ENCODE measurements at regions not wholly inside any gene's neighbourhood (a gene's known extent, or its start where the extent isn't known, plus 50 kb on each side); places are given as distances from the start of the nearest gene placed in this dataset.

GRCh38 chr10:14468023-14468441 is 137.3 kb upstream of the FRMD4A start:
- no peak for ATAC-seq
- TF ChIP-seq, protein P1, sequence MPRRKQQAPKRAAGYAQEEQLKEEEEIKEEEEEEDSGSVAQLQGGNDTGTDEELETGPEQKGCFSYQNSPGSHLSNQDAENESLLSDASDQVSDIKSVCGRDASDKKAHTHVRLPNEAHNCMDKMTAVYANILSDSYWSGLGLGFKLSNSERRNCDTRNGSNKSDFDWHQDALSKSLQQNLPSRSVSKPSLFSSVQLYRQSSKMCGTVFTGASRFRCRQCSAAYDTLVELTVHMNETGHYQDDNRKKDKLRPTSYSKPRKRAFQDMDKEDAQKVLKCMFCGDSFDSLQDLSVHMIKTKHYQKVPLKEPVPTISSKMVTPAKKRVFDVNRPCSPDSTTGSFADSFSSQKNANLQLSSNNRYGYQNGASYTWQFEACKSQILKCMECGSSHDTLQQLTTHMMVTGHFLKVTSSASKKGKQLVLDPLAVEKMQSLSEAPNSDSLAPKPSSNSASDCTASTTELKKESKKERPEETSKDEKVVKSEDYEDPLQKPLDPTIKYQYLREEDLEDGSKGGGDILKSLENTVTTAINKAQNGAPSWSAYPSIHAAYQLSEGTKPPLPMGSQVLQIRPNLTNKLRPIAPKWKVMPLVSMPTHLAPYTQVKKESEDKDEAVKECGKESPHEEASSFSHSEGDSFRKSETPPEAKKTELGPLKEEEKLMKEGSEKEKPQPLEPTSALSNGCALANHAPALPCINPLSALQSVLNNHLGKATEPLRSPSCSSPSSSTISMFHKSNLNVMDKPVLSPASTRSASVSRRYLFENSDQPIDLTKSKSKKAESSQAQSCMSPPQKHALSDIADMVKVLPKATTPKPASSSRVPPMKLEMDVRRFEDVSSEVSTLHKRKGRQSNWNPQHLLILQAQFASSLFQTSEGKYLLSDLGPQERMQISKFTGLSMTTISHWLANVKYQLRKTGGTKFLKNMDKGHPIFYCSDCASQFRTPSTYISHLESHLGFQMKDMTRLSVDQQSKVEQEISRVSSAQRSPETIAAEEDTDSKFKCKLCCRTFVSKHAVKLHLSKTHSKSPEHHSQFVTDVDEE (CRISPR knock-in tag; IDR thresholded peaks at IDR 0.05) = no peak
- no peak for TF ChIP-seq ESRRG (CRISPR knock-in tag; IDR thresholded peaks at IDR 0.05)
- TF ChIP-seq, protein P2, sequence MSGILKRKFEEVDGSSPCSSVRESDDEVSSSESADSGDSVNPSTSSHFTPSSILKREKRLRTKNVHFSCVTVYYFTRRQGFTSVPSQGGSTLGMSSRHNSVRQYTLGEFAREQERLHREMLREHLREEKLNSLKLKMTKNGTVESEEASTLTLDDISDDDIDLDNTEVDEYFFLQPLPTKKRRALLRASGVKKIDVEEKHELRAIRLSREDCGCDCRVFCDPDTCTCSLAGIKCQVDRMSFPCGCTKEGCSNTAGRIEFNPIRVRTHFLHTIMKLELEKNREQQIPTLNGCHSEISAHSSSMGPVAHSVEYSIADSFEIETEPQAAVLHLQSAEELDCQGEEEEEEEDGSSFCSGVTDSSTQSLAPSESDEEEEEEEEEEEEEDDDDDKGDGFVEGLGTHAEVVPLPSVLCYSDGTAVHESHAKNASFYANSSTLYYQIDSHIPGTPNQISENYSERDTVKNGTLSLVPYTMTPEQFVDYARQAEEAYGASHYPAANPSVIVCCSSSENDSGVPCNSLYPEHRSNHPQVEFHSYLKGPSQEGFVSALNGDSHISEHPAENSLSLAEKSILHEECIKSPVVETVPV (CRISPR knock-in tag; IDR thresholded peaks at IDR 0.05) = no peak
- peak; percentile 21; the same call in 1 of the 2 replicates for TF ChIP-seq ISL1 (CRISPR knock-in tag; IDR thresholded peaks at IDR 0.05)
- no peak for TF ChIP-seq PPARA (CRISPR knock-in tag; IDR thresholded peaks at IDR 0.05; ENCODE audit: borderline replicate concordance)

DNA sequence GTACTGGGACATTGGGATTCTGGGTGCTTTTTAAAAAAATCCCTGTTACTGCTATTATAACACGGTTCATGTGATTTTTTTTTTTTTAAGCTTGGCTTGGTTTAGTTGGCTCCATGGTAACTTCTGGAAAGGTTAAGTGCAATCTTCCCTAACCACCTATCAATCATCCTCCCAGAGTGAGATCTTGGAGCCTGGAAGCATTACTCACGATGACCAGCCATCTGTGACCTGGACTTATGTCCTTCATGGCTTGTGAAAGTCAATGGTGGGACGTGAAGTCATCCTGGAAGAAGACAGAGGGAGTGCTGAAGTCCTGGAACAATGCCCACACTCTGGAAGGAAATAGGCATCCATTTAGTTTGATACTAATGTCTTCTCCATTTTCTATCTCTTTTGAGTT is 135.5 kb upstream of the FRMD4A start:
- TF ChIP-seq, protein P3, sequence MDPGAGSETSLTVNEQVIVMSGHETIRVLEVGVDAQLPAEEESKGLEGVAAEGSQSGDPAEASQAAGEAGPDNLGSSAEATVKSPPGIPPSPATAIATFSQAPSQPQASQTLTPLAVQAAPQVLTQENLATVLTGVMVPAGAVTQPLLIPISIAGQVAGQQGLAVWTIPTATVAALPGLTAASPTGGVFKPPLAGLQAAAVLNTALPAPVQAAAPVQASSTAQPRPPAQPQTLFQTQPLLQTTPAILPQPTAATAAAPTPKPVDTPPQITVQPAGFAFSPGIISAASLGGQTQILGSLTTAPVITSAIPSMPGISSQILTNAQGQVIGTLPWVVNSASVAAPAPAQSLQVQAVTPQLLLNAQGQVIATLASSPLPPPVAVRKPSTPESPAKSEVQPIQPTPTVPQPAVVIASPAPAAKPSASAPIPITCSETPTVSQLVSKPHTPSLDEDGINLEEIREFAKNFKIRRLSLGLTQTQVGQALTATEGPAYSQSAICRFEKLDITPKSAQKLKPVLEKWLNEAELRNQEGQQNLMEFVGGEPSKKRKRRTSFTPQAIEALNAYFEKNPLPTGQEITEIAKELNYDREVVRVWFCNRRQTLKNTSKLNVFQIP (CRISPR knock-in tag; IDR thresholded peaks at IDR 0.05; ENCODE audit: borderline replicate concordance, low read depth) = no peak
- peak; percentile 90 for TF ChIP-seq ISL1 (CRISPR knock-in tag; IDR thresholded peaks at IDR 0.05)
- TF ChIP-seq CREB5 (CRISPR knock-in tag; IDR thresholded peaks at IDR 0.05; ENCODE audit: low read depth) = peak; percentile 24; the same call in 1 of the 2 replicates
- TF ChIP-seq, protein P2 (CRISPR knock-in tag; IDR thresholded peaks at IDR 0.05) = no peak
- no peak for TF ChIP-seq ZC3H10 (CRISPR knock-in tag; IDR thresholded peaks at IDR 0.05)
- no peak for ATAC-seq

DNA sequence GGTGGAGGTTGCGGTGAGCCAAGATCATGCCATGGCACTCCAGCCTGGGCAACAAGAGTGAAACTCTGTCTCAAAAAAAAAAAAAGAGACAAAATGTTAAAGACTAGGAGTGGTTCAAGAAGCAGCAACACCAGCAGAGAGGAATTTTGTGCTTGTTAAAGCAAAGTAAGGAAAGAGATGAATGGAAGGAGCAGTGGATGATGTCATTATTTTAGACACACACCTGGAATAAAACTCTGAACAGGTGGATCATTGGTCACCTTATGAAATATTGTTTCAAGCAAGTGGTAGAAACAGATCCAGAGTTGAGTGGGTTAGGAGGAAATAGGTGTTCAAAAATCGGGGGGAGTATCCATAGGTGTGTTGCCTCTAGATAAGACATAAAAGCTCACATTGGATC is 129.7 kb upstream of the FRMD4A start:
- no peak for ATAC-seq
- TF ChIP-seq BACH2 (CRISPR knock-in tag; IDR thresholded peaks at IDR 0.05; ENCODE audit: borderline replicate concordance) = no peak
- no peak for TF ChIP-seq ISL1 (CRISPR knock-in tag; IDR thresholded peaks at IDR 0.05)
- TF ChIP-seq, protein P4, sequence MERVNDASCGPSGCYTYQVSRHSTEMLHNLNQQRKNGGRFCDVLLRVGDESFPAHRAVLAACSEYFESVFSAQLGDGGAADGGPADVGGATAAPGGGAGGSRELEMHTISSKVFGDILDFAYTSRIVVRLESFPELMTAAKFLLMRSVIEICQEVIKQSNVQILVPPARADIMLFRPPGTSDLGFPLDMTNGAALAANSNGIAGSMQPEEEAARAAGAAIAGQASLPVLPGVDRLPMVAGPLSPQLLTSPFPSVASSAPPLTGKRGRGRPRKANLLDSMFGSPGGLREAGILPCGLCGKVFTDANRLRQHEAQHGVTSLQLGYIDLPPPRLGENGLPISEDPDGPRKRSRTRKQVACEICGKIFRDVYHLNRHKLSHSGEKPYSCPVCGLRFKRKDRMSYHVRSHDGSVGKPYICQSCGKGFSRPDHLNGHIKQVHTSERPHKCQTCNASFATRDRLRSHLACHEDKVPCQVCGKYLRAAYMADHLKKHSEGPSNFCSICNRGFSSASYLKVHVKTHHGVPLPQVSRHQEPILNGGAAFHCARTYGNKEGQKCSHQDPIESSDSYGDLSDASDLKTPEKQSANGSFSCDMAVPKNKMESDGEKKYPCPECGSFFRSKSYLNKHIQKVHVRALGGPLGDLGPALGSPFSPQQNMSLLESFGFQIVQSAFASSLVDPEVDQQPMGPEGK (CRISPR knock-in tag; IDR thresholded peaks at IDR 0.05; ENCODE audit: borderline replicate concordance) = no peak
- TF ChIP-seq ZNF70 (CRISPR knock-in tag; IDR thresholded peaks at IDR 0.05) = no peak
- TF ChIP-seq SNAI2 (CRISPR knock-in tag; IDR thresholded peaks at IDR 0.05) = no peak
- no peak for TF ChIP-seq CREB5 (CRISPR knock-in tag; IDR thresholded peaks at IDR 0.05; ENCODE audit: low read depth)
- no peak for TF ChIP-seq ZNF8 (CRISPR knock-in tag; IDR thresholded peaks at IDR 0.05)
- no peak for TF ChIP-seq ESRRG (CRISPR knock-in tag; IDR thresholded peaks at IDR 0.05)
- TF ChIP-seq, protein P2 (CRISPR knock-in tag; IDR thresholded peaks at IDR 0.05) = no peak
- TF ChIP-seq ZC3H10 (CRISPR knock-in tag; IDR thresholded peaks at IDR 0.05) = no peak
- no peak for TF ChIP-seq TCF4 (CRISPR knock-in tag; IDR thresholded peaks at IDR 0.05; ENCODE audit: borderline replicate concordance)
- TF ChIP-seq, protein P1 (CRISPR knock-in tag; IDR thresholded peaks at IDR 0.05) = no peak
- no peak for TF ChIP-seq ZFP3 (CRISPR knock-in tag; IDR thresholded peaks at IDR 0.05)
- no peak for TF ChIP-seq CSDC2 (CRISPR knock-in tag; IDR thresholded peaks at IDR 0.05)
- no peak for TF ChIP-seq ZNF565 (CRISPR knock-in tag; conservative IDR thresholded peaks at IDR 0.05; ENCODE audit: low read depth)

Data from SK-N-SH treated with all-trans-retinoic acid at 6 μM for 48 hours (cell line).